Activated naive CD8-positive, alpha-beta T cell treated with anti-CD3 and anti-CD28 coated beads, Interleukin-2, amount 50 U/mL, for 24 hours (primary cell): ENCODE measurements at regions not wholly inside any gene's neighbourhood (a gene's known extent, or its start where the extent isn't known, plus 50 kb on each side); places are given as distances from the start of the nearest gene placed in this dataset.

Source experiments
- ATAC-seq: fragments of 150-1000 bp; cut with Tn5 transposase; one replicate; pipeline ENCODE4 v1.10.0; 2021
- DNase-seq: peaks from one replicate; pipeline ENCODE4 v3.0.0; 2021
- H3K27ac Mint-ChIP-seq: one replicate; pipeline ENCODE4 v1.8.0; 2021; ENCODE audit warnings: mild to moderate bottlenecking, mixed read lengths
- H3K27me3 Mint-ChIP-seq: one replicate; pipeline ENCODE4 v1.8.0; 2021; ENCODE audit warnings: mixed read lengths
- H3K36me3 Mint-ChIP-seq: one replicate; pipeline ENCODE4 v1.8.0; 2021; ENCODE audit warnings: low read depth, mixed read lengths
- H3K4me1 Mint-ChIP-seq: one replicate; pipeline ENCODE4 v1.8.0; 2021; ENCODE audit warnings: mixed read lengths
- H3K4me3 Mint-ChIP-seq: one replicate; pipeline ENCODE4 v1.8.0; 2021; ENCODE audit warnings: mild to moderate bottlenecking, moderate library complexity, mixed read lengths
- H3K9me3 Mint-ChIP-seq: one replicate; pipeline ENCODE4 v1.8.0; 2021; ENCODE audit warnings: mixed read lengths

DNA sequence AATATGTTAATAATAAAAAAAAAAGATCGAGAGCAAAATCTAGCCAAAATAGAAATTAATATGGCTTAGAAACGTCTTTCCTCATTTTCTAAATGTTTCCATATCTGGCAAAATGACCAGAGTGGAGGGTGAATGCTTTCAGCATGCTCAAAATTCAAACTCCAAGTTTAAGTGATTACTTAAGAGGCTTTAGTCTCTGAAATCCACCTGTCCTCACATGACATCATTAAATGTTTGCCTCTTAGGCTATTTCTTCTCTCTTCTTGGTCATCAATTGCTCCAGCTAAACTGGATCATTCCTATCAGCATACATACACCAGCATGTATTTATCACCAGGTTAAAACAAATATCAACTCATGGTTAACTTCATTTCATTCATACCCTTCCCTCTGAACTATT is 54.5 kb upstream of the ATXN3L start:
- no peak overlapping the region for H3K27ac Mint-ChIP-seq
- no peaks in the 10 kb centered on the region for H3K36me3 Mint-ChIP-seq
- H3K27me3 Mint-ChIP-seq, result no peaks in the 10 kb centered on the region
- H3K4me1 Mint-ChIP-seq, result peaks cover 27% of the 10 kb centered on the region
- no peak for DNase-seq
- H3K4me3 Mint-ChIP-seq, result no peak overlapping the region
- no peak for ATAC-seq
- H3K9me3 Mint-ChIP-seq, result no peaks in the 10 kb centered on the region

DNA sequence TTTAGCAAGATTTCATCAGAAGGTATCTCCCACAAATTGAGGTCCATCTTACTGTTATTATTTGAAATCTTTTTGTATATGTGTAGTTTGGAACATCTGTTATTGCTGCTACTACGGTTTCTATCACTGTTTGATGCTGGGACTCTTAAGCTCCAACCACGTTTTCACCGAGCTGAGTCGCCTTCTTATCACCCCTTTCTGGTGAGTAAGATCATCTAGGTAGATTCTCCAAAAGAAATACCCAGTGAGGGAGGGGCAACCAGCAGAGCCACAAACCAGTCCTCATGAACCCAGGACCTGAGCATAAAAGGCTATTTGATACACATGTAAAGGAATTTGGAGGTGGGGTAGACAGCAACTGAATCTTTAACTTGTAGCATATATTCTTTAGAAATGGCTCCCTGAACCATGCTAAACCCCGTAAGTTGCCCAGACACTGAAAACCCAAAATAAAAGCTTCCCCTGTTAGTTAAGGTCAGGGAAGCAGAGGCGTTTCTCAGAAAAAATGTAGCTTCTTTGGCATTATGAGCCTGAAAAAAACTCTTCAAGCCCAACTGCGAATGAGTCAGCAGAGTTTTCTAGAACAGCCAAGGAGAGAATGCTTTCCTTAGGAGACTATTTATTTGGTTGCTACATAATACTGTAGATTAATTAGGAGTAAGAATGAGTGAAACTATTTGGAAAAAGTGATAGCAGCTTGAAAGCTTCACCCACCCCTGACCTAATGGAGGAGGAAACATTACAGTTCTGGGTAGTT is 53.8 kb upstream of the ATXN3L start:
- peak overlapping the region; percentile 27 for H3K27ac Mint-ChIP-seq
- no peak overlapping the region for H3K4me3 Mint-ChIP-seq

DNA sequence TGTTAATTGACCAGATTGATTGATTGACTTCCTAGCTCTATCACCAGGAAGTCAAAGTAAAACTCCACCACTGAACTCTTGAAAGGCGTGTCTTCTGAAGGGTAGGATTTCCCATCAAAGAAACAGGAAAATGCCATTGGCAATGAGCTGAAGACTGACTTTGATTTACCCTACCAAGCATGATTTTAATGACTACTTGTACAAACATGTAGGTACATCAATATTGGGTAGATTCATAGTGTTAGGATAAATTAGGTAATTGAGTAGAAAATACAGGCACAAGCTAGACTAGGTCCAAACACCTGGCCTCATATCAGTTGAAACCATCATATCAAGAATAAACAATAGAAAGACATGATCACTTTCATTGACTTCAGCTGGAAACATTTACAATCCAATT is 53.2 kb upstream of the ATXN3L start:
- no peaks in the 10 kb centered on the region for H3K36me3 Mint-ChIP-seq
- no peak for ATAC-seq
- H3K27me3 Mint-ChIP-seq, result no peaks in the 10 kb centered on the region
- no peak for DNase-seq
- no peak overlapping the region for H3K27ac Mint-ChIP-seq
- no peak overlapping the region for H3K4me3 Mint-ChIP-seq
- H3K9me3 Mint-ChIP-seq, result no peaks in the 10 kb centered on the region
- peaks cover 29% of the 10 kb centered on the region for H3K4me1 Mint-ChIP-seq

More for the DNA sequence above, 53.8 kb upstream of the ATXN3L start:
- ATAC-seq (peak; percentile 62), DNase-seq (no peak)
- Mint-ChIP-seq H3K27me3 (no peaks in the 10 kb centered on the region), H3K9me3 (no peaks in the 10 kb centered on the region), H3K4me1 (peaks cover 28% of the 10 kb centered on the region), H3K36me3 (no peaks in the 10 kb centered on the region)

DNA sequence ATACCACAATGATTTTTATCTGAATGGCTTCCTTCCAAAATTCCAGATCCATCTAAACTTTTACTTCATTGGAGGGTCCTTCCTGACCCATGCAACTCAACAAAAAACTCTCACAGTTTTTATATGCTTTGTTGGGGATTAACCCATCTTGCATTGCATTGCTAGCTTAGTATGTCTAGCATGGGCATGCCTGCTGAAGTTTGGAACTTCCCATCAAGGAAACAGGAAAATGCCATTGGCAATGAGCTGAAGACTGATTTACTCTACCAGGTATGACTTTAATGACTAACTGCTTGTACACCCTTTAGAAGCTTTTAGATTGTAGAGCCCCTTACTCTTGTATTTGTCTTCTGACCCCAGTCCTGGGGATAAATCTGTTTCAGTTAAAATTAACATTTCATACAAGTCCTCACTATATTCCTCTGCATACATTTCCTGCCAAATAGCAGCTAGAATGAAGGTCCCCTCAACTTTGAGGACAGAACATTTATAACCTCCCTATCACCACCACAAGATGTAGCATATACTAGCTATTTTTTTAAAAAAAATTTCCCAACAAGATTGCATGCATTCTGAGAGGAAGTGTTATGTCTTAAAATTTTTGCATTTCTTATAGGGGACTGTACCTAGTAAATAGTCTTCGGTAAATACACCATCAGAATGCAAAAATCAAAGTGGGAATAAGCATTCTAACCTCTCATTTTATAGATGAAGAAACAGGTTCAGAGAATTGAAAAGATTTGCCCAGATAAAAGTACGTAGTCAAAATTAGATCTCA is 52.5 kb upstream of the ATXN3L start:
- Mint-ChIP-seq H3K27me3 (no peaks in the 10 kb centered on the region), H3K4me3 (no peak overlapping the region), H3K9me3 (no peaks in the 10 kb centered on the region), H3K27ac (no peak overlapping the region), H3K4me1 (peaks cover 30% of the 10 kb centered on the region), H3K36me3 (no peaks in the 10 kb centered on the region)
- DNase-seq, result no peak
- ATAC-seq, result no peak

DNA sequence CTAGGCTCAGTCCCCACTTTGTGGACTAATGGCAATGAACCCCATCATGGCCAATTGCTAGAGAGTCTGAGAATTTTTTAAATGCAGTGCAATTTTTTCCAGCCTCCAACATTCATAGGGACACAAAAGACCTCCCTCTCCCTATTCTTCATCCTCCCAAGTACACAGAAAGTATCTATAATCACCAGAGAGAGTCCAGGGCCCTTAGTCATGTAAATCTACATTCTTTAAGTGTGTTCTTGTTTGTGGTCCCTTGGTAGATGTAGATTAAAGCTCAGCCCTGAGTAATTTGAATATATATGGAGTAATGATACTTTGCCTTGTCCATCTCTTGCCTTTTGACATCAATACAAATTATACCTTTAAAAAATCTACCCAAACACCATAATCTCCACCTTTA is 51.3 kb upstream of the ATXN3L start:
- Mint-ChIP-seq H3K9me3 (no peaks in the 10 kb centered on the region), H3K4me3 (no peak overlapping the region), H3K36me3 (no peaks in the 10 kb centered on the region), H3K4me1 (peaks cover 23% of the 10 kb centered on the region), H3K27ac (no peak overlapping the region), H3K27me3 (no peaks in the 10 kb centered on the region)
- no peak for DNase-seq
- no peak for ATAC-seq

DNA sequence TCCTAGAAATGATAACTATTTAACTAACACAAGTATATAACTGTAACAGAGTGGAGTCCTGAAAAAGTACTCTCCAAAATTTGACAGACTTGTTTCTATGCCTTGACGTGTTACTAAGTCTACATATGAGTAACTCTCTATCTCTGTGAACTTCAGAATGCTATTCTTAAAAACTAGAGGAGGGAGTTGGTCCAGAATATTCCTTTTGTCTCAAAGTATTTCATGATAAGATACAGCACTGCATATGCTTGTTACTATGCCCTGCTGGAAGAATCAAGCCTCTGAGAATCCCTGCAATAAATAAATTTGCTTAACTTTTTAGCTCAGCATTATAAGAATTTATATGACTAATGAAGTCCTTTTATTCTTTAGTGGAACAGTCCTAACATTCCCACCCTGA is 50.9 kb upstream of the ATXN3L start:
- Mint-ChIP-seq H3K9me3 (no peaks in the 10 kb centered on the region), H3K27me3 (no peaks in the 10 kb centered on the region), H3K27ac (no peak overlapping the region), H3K4me3 (no peak overlapping the region), H3K4me1 (peaks cover 23% of the 10 kb centered on the region), H3K36me3 (no peaks in the 10 kb centered on the region)
- no peak for DNase-seq
- ATAC-seq, result no peak
